GM23338 (cell line): ENCODE measurements at regions not wholly inside any gene's neighbourhood (a gene's known extent, or its start where the extent isn't known, plus 50 kb on each side); places are given as distances from the start of the nearest gene placed in this dataset.

Experiments
- ATAC-seq: fragments of 200-7000 bp; cut with Tn5 transposase; 3 replicates; pipeline ENCODE4 v1.9.1; 2020
- DNase-seq: peaks from one replicate; pipeline ENCODE4 v3.0.0-alpha.2; 2015; ENCODE audit warnings: low spot score
- H2AFZ ChIP-seq: fragments of 200-600 bp; sonication (generic); 2 replicates; pipeline ENCODE4 v1.8.0; 2016; ENCODE audit warnings: antibody characterized with exemption, mild to moderate bottlenecking, moderate library complexity
- H3F3A ChIP-seq: fragments of 200-600 bp; sonication (generic); replicated peaks from 2 replicates; pipeline ENCODE4 v1.8.0; 2017; ENCODE audit warnings: antibody characterized with exemption, mixed run types, low read depth
- H3K27ac ChIP-seq: fragments of 200-600 bp; sonication (generic); 2 replicates; pipeline ENCODE4 v1.6.1; 2016; ENCODE audit warnings: low read depth
- H3K27me3 ChIP-seq: fragments of 200-600 bp; sonication (generic); 2 replicates; pipeline ENCODE4 v1.8.0; 2016; ENCODE audit warnings: mild to moderate bottlenecking, mixed run types, moderate library complexity; ENCODE audit not compliant: insufficient read depth
- H3K36me3 ChIP-seq: fragments of 200-600 bp; sonication (generic); 2 replicates; pipeline ENCODE4 v1.8.0; 2016; ENCODE audit warnings: mild to moderate bottlenecking; ENCODE audit not compliant: insufficient read depth
- H3K4me1 ChIP-seq: fragments of 200-600 bp; sonication (generic); 2 replicates; pipeline ENCODE4 v1.8.0; 2016; ENCODE audit warnings: mild to moderate bottlenecking, moderate library complexity; ENCODE audit not compliant: insufficient read depth
- H3K4me2 ChIP-seq: fragments of 200-600 bp; sonication (generic); 2 replicates; pipeline ENCODE4 v1.7.1; 2017; ENCODE audit warnings: mixed run types
- H3K4me3 ChIP-seq: fragments of 200-600 bp; sonication (generic); 2 replicates; pipeline ENCODE4 v1.6.1; 2016; ENCODE audit warnings: mixed run types
- H3K79me2 ChIP-seq: fragments of 200-600 bp; sonication (generic); replicated peaks from 2 replicates; pipeline ENCODE4 v1.8.0; 2017; ENCODE audit warnings: mild to moderate bottlenecking; ENCODE audit not compliant: insufficient read depth
- H3K9me2 ChIP-seq: fragments of 200-600 bp; sonication (generic); 2 replicates; pipeline ENCODE4 v1.8.0; 2017; ENCODE audit not compliant: insufficient read depth
- H4K20me1 ChIP-seq: fragments of 200-600 bp; sonication (generic); replicated peaks from 2 replicates; pipeline ENCODE4 v1.8.0; 2017; ENCODE audit warnings: mild to moderate bottlenecking; ENCODE audit not compliant: insufficient read depth
- H3K27ac Mint-ChIP-seq: 2 replicates; pipeline ENCODE4 v1.8.0; 2020; ENCODE audit warnings: inconsistent platforms, mild to moderate bottlenecking, moderate library complexity, mixed read lengths
- H3K27me3 Mint-ChIP-seq: 3 replicates; pipeline ENCODE4 v1.8.0; 2022; ENCODE audit warnings: low read depth, mild to moderate bottlenecking, moderate library complexity, mixed read lengths, inconsistent platforms; ENCODE audit not compliant: insufficient read depth, poor library complexity
- H3K36me3 Mint-ChIP-seq: 3 replicates; pipeline ENCODE4 v1.8.0; 2021; ENCODE audit warnings: low read depth, mild to moderate bottlenecking, inconsistent platforms, moderate library complexity, mixed read lengths
- H3K4me1 Mint-ChIP-seq: 3 replicates; pipeline ENCODE4 v1.8.0; 2020; ENCODE audit warnings: mild to moderate bottlenecking, inconsistent platforms, mixed read lengths
- H3K4me3 Mint-ChIP-seq: 3 replicates; pipeline ENCODE4 v1.8.0; 2021; ENCODE audit warnings: moderate library complexity, mild to moderate bottlenecking, inconsistent platforms, mixed read lengths
- H3K9me3 Mint-ChIP-seq: 3 replicates; pipeline ENCODE4 v1.8.0; 2020; ENCODE audit warnings: moderate library complexity, mild to moderate bottlenecking, inconsistent platforms, mixed read lengths
- CREB1 ChIP-seq: fragments of 250-450 bp; sonication (Bioruptor Pico); IDR thresholded peaks from 2 replicates; pipeline ENCODE4 v1.5.0; 2020; ENCODE audit warnings: low read depth, mild to moderate bottlenecking, moderate library complexity
- CTCF ChIP-seq, 2 experiments: fragments of 200-600 bp in 1 of 2; sonication (generic) in 1 of 2; conservative IDR thresholded peaks; 2 replicates each; pipeline versions ENCODE4 v1.5.1 to v1.6.1; 2016 to 2017; ENCODE audit warnings: antibody characterized with exemption in 2 of 2, low read depth in 2 of 2, mild to moderate bottlenecking in 2 of 2, moderate library complexity in 1 of 2
- ETS1 ChIP-seq: IDR thresholded peaks from 2 replicates; pipeline ENCODE4 v1.6.1; 2016; ENCODE audit warnings: antibody characterized with exemption
- EZH2 ChIP-seq: fragments of 200-600 bp; sonication (generic); IDR thresholded peaks from one replicate; pipeline ENCODE4 v1.8.0; 2017; ENCODE audit warnings: antibody characterized with exemption, mild to moderate bottlenecking, low read depth; ENCODE audit not compliant: unreplicated experiment
- EZH2phosphoT487 ChIP-seq: fragments of 200-600 bp; sonication (generic); IDR thresholded peaks from one replicate; pipeline ENCODE4 v1.8.1; 2018; ENCODE audit warnings: antibody characterized with exemption; ENCODE audit not compliant: unreplicated experiment
- JUNB ChIP-seq: IDR thresholded peaks from one replicate; pipeline ENCODE4 v1.6.1; 2016; ENCODE audit warnings: antibody characterized with exemption; ENCODE audit not compliant: unreplicated experiment
- NANOG ChIP-seq: IDR thresholded peaks from 2 replicates; pipeline ENCODE4 v1.6.1; 2016; ENCODE audit warnings: antibody characterized with exemption, borderline replicate concordance
- POLR2AphosphoS5 ChIP-seq: IDR thresholded peaks from 2 replicates; pipeline ENCODE4 v1.6.1; 2016; ENCODE audit warnings: antibody characterized with exemption, low read depth
- REST ChIP-seq: IDR thresholded peaks from one replicate; pipeline ENCODE4 v1.6.1; 2018; ENCODE audit warnings: antibody characterized with exemption; ENCODE audit not compliant: unreplicated experiment
- STAT1 ChIP-seq: IDR thresholded peaks from one replicate; pipeline ENCODE4 v1.6.1; 2016; ENCODE audit warnings: antibody characterized with exemption; ENCODE audit not compliant: unreplicated experiment
- ZNF114 ChIP-seq: fragments of 250-450 bp; sonication (Bioruptor Pico); IDR thresholded peaks from 2 replicates; pipeline ENCODE4 v1.5.0; 2020; ENCODE audit warnings: mild to moderate bottlenecking, moderate library complexity
- ZNF331 ChIP-seq: fragments of 250-450 bp; sonication (Bioruptor Pico); IDR thresholded peaks from 2 replicates; pipeline ENCODE4 v1.5.0; 2020; ENCODE audit warnings: low read depth, mild to moderate bottlenecking, moderate library complexity
- ZNF462 ChIP-seq: fragments of 250-450 bp; sonication (Bioruptor Pico); IDR thresholded peaks from 2 replicates; pipeline ENCODE4 v1.5.0; 2020; ENCODE audit warnings: mild to moderate bottlenecking, moderate library complexity

- Histone ChIP-seq H3F3A (no peaks in the 10 kb centered on the region), H4K20me1 (no peaks in the 10 kb centered on the region), H3K4me2 (0 out of 2 replicates have a peak overlapping the region, but pooled peaks have one; percentile 3), H3K4me1 (peaks cover 9% of the 10 kb centered on the region; the same call in 1 of the 2 replicates), H3K27me3 (no peaks in the 10 kb centered on the region), H3K79me2 (no peaks in the 10 kb centered on the region), H3K9me2 (peaks cover 10% of the 10 kb centered on the region; the same call in 1 of the 2 replicates), H3K27ac (0 out of 2 replicates have a peak overlapping the region, but pooled peaks have one; percentile 1), H2AFZ (peak overlapping the region; percentile 85; the same call in 1 of the 2 replicates), H3K4me3 (no peak overlapping the region), H3K36me3 (no peaks in the 10 kb centered on the region)
- no peak for ATAC-seq
- no peaks in the 10 kb centered on the region for H3K27me3 Mint-ChIP-seq
- H3K9me3 Mint-ChIP-seq, result no peaks in the 10 kb centered on the region
- H3K4me3 Mint-ChIP-seq, result no peak overlapping the region
- no peak for DNase-seq
- H3K27ac Mint-ChIP-seq, result no peak overlapping the region
- TF ChIP-seq CREB1 (no peak), JUNB (no peak), ZNF114 (no peak), REST (no peak), ZNF331 (CRISPR knock-in tag) (no peak), STAT1 (no peak), NANOG (no peak), EZH2 (no peak), ZNF462 (CRISPR knock-in tag) (no peak), ETS1 (no peak), EZH2phosphoT487 (no peak), CTCF (conservative IDR thresholded peaks at IDR 0.05; ENCODE audit: low read depth in 2 of 2) (no peak), POLR2AphosphoS5 (no peak)
- no peaks in the 10 kb centered on the region for H3K36me3 Mint-ChIP-seq
- H3K4me1 Mint-ChIP-seq, result peaks cover 14% of the 10 kb centered on the region
These were observed 52.2 kb upstream of the SPACA1 start for GRCh38 chr6:87995461-87995860.
